HG03521 (cell line): ENCODE measurements at regions not wholly inside any gene's neighbourhood (a gene's known extent, or its start where the extent isn't known, plus 50 kb on each side); places are given as distances from the start of the nearest gene placed in this dataset.

Experiments
- ATAC-seq: cut with Tn5 transposase; IDR thresholded peaks from one replicate; pipeline ENCODE4 v1.9.1; 2021; ENCODE audit warnings: mild to moderate bottlenecking, moderate library complexity; ENCODE audit not compliant: unreplicated experiment

GRCh38 chr6:79777713-79778579 is 146.8 kb downstream of the SH3BGRL2 start:
- ATAC-seq = peak; percentile 76

DNA sequence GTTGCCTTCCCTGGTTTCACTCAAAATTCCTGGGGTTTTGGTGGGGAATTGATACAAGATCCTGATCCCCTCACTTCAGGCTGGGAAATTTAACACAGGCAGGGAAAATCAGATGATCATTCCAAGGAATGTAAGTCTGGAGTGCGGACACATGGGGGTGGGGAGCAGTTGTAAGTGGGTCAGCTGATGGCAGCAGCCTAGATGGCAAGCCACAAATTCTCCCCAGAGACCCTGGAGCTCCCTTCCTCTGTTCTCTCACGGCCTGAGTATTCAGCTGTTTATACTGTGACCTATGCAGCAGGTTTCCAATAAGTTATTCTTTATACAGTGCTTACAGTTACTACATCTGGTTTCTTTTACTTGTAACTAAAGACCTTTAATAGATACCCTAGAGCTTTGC is 144.9 kb downstream of the SH3BGRL2 start:
- no peak for ATAC-seq

DNA sequence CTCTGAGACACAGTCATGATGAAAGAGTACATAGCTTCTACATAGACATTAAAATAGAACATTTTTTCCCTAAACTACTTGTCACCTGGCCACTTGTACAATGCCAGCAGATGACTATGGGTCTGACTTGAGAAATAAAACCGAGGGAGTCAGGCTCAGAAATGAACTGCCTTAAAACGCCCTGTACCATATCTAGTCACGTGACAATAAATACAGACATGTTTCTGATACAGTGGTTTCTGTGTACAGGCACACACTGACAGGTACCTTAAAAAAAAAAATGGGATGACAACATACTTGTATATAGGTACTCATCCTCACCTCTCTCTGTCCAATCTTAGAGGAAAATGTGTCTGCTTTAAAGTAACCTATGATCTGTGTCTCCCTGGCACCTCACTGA is 144.1 kb downstream of the SH3BGRL2 start:
- ATAC-seq = no peak

GRCh38 chr6:79764747-79765146 is 133.6 kb downstream of the SH3BGRL2 start:
- no peak for ATAC-seq

DNA sequence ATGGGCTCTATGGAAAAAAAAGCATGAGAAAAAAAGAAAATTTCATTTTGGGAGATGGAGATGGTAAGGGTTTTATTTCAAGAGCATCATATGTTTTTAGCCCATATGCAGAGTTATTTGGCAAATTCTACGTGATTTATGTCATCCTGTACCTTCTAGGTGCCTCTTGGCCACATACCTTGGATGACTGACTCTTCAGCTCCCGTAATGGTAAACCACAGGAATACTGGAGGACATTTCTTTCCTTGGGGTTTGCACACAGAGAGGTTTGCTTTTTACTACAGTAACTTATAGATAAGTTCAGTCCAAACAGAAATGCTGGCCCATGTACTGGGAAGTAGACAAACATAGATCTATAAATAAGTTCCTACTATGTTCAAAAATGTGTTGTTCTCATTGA is 132.2 kb downstream of the SH3BGRL2 start:
- no peak for ATAC-seq

DNA sequence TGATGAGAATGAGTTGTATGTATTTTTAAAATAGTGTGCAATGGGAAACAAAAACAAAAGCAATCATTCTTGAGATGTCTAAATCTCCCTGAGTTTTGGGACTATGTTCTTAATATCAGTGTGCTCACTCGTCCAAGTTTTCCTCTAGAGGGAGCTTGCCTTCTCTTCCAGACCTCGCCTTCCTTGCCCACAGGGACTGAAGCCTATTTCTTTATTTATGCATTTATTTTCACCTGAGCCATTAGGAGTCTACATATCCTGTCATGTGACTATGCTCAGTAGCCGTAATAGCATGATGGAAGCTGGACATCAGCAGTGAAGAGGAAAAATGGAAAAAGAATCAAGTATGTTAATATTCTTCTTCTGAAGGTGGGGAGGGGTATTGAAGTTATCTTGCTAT is 131.2 kb downstream of the SH3BGRL2 start:
- no peak for ATAC-seq

DNA sequence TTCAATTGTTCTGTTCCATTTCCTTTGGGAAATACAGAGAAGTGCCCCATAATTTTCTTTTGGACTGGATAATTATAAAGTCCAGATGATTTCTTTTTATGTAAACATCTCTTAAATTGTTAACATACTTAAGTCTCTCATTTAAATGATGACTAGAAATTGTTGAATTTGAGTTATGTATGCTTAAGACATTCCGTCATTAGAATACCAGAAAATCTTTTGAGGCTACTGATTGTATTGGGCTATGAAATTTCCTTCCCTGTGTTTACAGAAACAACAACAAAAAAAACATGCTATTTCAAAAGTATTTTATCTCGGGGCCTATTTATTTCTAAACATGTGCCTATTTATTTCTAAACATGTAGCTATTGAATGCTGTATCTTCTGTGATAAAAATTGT is 125.4 kb downstream of the SH3BGRL2 start:
- no peak for ATAC-seq

- ATAC-seq = no peak
Measured at GRCh38 chr6:79755967-79756366, 124.8 kb downstream of the SH3BGRL2 start.
